HG03280 (cell line): ENCODE measurements at regions not wholly inside any gene's neighbourhood (a gene's known extent, or its start where the extent isn't known, plus 50 kb on each side); places are given as distances from the start of the nearest gene placed in this dataset.
A peak's percentile ranks its signal among the peaks of the same experiment; 100 is the strongest.
"Not testable (repeated sequence)": the region's sequence is repeated elsewhere in the genome, so short reads cannot be mapped to it uniquely, and the experiment has no call there.

ENCODE experiments used
- ATAC-seq: cut with Tn5 transposase; IDR thresholded peaks from one replicate; pipeline ENCODE4 v1.9.1; 2021; ENCODE audit warnings: mild to moderate bottlenecking, moderate library complexity; ENCODE audit not compliant: unreplicated experiment

DNA sequence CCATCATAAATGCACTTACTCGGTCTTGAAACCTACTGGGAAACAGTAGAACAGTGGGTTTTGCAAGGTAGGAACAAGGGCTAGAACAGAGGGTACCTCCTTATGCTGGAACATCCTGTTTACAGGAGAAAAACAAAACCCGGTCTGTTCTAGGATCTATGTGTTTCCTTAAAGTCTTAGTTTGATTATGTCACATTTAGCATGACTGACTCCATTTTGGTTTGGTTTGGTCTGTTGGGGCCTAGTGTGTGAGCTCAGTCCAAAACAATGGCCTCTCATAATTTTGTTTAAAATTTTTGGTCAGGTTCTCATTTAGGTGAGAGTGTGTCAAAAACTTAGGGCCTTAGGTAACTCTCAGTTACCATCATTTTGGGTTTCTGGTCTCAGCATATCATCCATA, 96.3 kb upstream of the TRIM24 start:
- ATAC-seq, result no peak

DNA sequence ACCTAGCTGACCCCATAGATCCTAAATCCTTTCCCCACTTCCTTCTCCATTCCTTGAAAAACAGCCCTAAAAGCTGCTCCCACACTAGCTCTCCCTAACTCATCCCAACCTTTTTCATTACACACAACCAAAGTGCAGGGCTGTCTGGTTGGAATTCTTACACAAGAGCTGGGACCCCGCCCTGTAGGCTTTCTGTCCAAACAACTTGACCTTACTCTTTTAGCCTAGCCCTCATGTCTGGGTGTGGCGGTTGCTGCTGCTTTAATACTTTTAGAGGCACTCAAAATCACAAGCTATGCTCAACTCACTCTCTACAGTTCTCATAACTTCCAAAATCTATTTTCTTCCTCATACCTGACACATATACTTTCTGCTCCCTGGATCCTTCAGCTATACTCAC, 93.9 kb upstream of the TRIM24 start:
- not testable (repeated sequence) for ATAC-seq

GRCh38 chr7:138366676-138367075, 93.4 kb upstream of the TRIM24 start:
- not testable (repeated sequence) for ATAC-seq

GRCh38 chr7:138369797-138370196, 90.3 kb upstream of the TRIM24 start:
- ATAC-seq, result no peak

DNA sequence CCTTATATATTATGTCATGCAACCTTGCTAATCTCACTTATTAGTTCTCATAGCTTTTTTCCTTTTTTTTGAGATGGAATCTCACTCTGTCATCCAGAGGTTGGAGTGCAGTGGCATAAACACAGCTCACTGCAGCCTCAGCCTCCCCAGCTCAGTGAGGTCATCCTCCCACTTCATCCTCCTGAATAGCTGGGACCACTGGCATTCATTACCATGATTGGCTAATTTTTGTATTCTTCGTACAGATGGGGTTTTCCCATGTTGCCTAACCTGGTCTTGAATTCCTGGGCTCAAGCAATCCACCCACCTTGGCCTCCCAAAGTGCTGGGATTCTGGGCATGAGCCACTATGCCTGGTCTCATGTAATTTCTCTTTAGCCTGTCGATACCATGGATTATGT, 89.1 kb upstream of the TRIM24 start:
- ATAC-seq, result no peak

DNA sequence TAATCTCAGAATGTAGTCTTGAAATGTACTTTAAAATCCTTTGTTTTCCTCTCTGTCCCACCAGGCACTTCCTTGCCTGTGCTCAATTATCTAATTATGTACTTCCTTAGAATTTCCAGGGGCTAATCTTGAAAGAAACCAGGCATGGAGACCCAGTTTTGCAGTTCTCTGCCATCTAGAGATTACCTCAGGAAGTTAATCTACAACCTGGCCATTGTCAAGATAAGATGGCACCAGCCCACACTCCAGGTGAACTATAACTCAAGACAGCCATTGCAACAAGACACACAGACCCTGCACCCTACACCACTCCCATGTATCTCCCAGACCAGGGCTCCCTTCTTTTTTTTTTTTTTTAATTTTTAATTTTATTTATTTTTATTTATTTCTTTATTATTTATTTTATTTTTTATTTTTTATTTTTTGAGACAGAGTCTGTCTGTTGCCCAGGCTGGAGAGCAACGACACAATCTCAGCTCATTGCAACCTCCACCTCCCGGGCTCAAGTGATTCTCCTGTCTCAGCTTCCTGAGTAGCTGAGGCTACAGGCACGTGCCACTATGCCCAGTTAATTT, 85.9 kb upstream of the TRIM24 start:
- no peak for ATAC-seq

DNA sequence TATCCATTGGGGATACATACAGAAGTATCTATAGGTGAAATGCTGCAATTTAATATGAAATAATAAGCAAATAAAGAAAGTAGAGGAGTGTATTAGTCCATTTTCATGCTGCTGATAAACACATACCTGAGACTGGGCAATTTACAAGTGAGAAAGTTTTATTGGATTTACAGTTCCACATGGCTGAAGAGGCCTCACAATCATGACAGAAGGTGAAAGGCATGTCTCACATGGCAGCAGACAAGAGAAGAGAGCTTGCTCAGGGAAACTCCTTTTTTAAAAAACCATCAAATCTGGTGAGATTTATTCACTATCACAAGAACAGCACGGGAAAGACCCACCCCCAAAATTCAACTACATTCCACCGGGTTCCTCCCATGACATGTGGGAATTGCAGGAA, 82.8 kb upstream of the TRIM24 start:
- ATAC-seq, result no peak

DNA sequence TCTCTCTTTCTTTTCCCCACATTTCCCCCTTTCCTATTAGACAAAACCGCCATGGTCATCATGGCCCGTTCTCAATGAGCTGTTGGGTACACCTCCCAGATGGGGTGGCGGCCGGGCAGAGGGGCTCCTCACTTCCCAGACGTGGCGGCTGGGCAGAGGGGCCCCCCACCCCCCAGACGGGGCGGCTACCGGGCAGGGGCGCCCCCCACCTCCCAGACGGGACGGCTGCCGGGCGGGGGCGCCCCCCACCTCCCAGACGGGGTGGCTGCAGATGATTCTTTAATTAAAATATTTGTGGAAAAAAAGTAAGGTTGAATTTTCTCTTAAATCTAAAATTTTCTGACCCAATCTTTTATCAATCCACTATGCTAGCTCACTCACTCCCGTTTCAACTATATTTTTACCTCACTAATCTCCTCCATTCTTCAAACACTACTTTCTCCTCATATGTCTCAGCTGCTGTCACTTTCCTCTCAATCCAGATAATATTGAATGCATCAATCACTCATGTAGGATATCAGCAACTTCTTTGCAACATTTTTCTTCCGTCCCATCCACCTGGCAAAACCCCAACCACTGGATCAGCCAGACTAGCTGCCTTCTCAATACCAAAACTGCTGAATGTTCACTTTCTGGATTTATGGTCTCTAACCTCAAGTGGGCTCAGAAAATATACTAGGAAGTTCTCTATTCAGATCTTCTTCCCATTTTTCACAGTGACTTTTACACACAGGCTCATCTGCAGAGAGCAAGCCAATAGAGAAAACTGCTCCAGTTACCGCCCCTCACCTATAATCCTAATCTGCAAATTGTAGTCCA, 81.1 kb upstream of the TRIM24 start:
- ATAC-seq, result no peak

- ATAC-seq, result no peak
Observed at GRCh38 chr7:138382862-138383565, 77.0 kb upstream of the TRIM24 start.

DNA sequence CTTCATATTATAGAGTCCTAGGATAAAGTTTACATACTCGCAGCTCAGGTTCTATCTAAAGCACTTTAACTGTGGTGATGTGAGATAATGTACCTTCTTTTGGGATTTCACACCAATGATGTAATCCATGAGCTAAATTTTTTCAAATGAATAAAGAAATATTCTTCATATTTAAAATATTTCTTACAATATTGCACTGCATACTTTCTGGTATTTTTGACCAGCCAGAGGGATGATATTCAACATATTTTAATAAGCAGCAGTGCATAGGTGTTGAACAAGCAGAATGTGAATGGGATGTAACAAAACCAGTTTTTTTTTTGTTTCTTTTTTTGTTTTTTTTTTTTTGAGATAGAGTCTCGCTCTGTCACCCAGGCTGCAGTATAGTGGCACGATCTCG, 73.2 kb upstream of the TRIM24 start:
- ATAC-seq, result no peak

DNA sequence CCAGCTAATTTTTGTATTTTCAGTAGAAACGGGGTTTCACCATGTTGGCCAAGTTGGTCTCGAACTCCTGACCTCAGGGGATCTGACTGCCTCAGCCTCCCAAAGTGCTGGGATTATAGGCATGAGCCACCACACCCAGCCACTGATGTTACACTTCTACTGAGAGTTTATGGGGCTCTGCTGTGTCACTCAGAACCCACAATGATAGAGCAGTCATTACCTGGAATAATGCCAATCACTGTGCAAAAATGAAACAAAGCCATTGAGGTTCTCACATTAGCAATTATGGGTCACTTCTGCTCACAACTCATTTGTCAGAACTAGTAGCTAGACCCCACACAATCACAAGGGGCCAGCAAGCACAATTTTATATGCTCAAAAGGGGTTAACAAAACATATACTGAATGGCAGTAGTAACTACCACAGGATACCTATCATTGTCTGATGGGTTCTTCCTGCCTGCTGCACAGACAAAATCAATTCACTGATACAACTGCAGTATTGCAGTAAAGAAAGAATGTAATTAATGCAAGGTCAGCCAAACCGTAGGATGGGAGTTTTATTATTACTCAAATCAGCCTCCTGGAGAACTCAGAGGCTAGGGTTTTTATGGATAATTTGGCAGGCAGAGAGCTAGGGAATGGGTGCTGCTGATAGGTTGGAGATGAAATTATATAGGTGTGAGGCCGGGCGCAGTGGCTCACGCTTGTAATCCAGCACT, 72.1 kb upstream of the TRIM24 start:
- ATAC-seq, result no peak

DNA sequence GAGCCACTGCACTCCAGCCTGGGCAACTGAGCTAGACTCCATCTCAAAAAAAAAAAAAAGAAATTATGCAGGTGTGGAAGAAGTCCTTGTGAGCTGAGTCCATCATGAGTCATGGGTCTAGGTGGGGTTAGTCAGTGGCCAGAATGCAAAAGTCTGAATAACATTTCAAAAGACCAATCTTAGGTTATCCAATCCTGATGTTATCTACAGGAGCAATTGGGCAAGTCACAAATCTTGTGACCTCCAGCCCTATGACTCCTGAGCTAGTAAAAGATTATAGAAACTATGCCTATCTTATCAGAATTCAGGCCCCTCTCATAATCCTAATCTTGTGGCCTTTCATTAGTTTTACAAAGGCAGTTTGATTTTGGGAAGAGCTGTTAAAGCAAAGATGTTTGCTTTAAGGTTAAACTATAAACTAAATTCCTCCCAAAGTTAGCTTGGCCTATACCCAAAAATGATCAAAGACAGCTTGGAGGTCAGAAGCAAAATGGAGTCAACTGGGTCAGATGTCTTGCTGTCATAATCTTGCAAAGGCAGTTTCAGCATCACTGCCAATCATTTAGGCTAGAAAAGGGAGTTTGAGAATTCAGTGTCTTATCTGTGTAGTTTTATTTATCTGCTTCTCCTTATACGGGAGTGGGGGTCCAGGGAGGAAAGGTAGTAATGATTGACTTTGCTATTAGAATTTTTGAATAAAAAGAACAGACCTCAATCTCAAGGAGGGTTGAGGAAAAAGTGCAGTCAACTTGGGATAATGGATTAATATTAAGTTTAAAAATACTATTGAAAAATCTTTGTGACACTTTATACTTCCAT, 71.2 kb upstream of the TRIM24 start:
- ATAC-seq, result no peak

DNA sequence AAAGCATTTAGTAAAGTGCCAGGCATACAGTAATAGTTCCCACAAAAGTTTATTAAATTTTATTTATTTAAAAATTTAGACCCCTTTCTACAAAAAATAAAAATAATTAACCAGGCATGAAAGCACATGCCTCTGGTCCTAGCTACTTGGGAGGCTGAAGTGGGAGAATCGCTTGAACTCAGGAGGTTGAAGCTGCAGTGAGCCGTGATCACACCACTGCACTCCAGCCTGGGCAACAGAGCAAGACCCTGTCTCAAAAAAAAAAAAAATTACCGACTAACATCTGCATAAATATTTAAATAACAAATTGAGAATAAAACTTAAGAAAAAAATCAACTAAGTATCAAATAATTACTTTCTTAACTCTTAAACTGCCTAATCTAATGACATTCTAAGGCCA, 64.3 kb upstream of the TRIM24 start:
- ATAC-seq, result no peak

DNA sequence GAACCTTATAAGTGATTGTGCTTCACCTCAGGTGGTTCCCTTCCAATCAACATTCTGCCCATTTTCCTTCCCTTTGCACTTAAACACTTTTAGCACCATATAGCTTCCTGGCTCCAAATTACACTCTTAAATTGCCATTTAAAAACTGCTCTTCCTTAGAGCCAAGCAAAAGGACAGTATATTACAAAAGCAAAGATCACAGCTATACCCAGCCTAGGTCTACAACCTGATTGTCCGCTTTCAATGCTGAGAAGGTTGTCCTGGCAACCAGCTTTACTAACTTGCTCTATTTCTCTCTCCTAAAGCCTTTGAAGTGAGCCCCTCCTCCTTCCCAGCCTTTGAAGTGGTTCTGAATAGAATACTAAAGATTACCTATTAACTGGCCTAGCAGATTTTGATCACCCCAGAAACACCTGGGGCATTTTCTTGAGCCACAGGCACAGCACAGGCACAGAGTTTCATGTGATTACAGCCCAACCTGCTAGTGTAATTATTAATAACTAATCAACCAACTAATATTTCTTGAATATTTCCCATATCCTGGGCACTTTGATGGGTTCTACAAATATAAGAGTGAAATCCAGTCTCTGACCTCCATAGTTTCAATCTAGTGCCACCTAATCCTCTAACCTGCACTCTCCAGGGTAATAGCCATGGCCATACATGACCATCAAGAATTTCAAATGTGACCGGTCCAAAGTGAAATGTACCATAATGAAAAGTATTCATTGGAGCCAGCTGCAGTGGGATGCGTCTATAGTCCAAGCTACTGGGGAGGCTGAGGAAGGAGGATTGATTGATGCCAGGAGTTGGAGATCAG, 63.6 kb upstream of the TRIM24 start:
- ATAC-seq, result peak; percentile 83

DNA sequence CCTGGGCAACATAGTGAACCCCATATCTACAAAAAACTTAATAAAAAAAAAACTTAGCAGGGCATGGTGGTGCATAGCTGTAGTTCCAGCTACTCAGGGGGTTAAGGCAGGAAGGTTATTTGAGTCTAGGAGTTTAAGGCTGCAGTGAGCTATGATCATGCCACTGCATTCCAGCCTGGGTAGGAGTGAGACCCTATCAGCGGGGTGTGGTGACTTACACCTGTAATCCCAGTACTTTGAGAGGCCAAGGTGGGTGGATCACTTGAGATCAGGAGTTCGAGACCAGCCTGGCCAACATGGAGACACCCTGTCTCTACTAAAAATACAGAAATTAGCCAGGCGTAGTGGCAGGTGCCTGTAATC, 63.0 kb upstream of the TRIM24 start:
- ATAC-seq, result not testable (repeated sequence)

DNA sequence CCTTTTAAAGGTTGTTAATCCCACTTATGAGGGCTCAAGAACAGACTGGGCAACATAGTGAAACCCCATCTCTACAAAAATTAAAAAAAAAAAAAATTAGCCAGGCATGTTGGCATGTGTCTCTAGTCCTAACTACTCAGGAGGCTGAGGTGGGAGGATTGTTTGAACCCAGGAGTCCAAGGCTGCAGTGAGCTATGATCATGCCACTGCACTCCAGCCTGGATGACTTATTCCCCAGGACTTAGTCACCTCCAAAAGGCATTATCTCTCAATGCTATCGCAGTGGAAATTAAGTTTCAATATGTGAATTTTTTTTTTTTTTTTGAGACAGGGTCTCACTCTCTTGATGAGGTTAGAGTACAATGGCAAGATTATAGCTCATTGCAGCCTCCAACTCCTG, 61.2 kb upstream of the TRIM24 start:
- ATAC-seq, result no peak

DNA sequence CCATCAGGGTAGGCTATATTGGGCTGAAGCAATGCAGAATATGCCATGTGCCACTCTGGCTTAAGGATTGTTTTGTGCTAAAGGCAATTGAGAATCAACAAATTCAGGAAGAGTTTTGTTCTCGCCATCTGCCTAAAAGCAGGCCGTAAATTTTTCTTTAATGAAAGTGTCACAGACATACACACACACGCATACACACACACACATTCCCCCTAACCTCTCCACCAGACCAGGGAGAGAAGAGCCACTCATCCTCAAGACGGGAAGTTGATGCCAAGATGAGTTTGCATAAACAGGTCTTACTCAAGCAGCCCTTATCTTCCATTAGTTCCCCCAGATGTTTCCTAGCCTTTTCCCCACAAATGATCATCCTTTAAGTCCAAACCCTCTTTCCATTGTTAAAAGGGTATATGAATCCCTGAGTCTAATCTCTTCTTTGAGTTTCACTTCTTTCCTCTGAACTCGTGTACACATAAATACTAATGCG, 59.6 kb upstream of the TRIM24 start:
- ATAC-seq, result no peak

- ATAC-seq, result no peak
Observed at GRCh38 chr7:138402749-138403148, 57.3 kb upstream of the TRIM24 start.

- no peak for ATAC-seq
Observed at GRCh38 chr7:138405496-138405895, 54.6 kb upstream of the TRIM24 start.

DNA sequence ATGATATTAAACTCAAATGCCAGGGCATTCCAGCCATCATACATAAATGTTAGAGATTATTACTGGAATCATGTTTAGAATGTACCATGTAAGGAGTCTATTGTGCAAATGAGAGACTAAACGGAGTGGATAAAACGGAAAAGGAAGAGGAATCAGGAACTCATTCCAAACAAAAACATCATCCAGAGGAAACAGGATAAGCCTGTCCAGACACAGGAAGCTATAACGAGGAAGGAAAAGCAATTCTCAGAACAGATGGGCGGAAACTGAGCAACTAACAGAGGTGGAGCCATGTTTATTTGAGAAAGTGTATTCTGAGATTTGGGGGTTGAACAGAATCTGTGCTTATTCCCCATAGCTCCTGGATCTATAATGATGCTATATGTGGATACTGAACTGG, 52.3 kb upstream of the TRIM24 start:
- no peak for ATAC-seq
